PC-3 (cell line): ENCODE measurements at regions not wholly inside any gene's neighbourhood (a gene's known extent, or its start where the extent isn't known, plus 50 kb on each side); places are given as distances from the start of the nearest gene placed in this dataset.

Source experiments
- EZH2 ChIP-seq: fragments of 300-600 bp; sonication (generic); IDR thresholded peaks from one replicate; pipeline ENCODE4 v1.6.1; 2017; ENCODE audit warnings: antibody characterized with exemption, mild to moderate bottlenecking, low read length; ENCODE audit not compliant: unreplicated experiment
- EZH2phosphoT487 ChIP-seq: fragments of 300-600 bp; sonication (generic); IDR thresholded peaks from 2 replicates; pipeline ENCODE4 v1.6.1; 2018; ENCODE audit warnings: mild to moderate bottlenecking, antibody characterized with exemption, low read length, borderline replicate concordance
- TF ChIP-seq, protein P1 (sequence below): fragments of 300-600 bp; sonication (generic); conservative IDR thresholded peaks from 2 replicates; pipeline ENCODE4 v1.5.1; 2017; ENCODE audit warnings: antibody characterized with exemption, low read depth, mild to moderate bottlenecking, low read length

DNA sequence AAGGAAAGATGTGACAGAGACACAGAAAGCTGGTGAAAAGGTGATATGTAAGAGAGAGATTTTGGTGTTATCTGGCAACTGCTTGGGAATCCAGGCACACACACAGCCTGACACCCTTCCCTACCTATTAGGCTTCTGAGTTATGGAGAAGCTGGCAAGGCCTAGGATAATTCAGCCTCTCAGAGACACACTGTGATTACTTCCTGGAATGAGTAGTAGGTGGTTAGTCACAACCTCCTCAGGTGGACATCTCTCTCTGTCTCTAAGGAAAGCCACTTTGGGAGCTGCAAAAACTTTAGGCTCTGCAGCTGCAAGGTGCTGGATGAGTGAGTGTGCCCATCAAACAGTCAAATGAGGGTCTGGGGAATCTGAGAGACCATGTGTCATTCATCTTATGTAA, 201.9 kb downstream of the PDCD6IP start:
- TF ChIP-seq, protein P1, sequence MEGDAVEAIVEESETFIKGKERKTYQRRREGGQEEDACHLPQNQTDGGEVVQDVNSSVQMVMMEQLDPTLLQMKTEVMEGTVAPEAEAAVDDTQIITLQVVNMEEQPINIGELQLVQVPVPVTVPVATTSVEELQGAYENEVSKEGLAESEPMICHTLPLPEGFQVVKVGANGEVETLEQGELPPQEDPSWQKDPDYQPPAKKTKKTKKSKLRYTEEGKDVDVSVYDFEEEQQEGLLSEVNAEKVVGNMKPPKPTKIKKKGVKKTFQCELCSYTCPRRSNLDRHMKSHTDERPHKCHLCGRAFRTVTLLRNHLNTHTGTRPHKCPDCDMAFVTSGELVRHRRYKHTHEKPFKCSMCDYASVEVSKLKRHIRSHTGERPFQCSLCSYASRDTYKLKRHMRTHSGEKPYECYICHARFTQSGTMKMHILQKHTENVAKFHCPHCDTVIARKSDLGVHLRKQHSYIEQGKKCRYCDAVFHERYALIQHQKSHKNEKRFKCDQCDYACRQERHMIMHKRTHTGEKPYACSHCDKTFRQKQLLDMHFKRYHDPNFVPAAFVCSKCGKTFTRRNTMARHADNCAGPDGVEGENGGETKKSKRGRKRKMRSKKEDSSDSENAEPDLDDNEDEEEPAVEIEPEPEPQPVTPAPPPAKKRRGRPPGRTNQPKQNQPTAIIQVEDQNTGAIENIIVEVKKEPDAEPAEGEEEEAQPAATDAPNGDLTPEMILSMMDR: no peak
- TF ChIP-seq EZH2 (no peak), EZH2phosphoT487 (no peak)
